Tibial nerve (tissue), 4 donors: ENCODE measurements at regions not wholly inside any gene's neighbourhood (a gene's known extent, or its start where the extent isn't known, plus 50 kb on each side); places are given as distances from the start of the nearest gene placed in this dataset.

ENCODE experiments used
- DNase-seq, 2 donors: peaks; one replicate each; pipeline ENCODE4 v3.0.0-alpha.2; 2019; ENCODE audit warnings: low spot score in 2 of 2
- H3K27ac ChIP-seq, 4 donors: fragments of 200-600 bp; sonication (generic) in 3 of 4; one replicate each; pipeline ENCODE4 v1.5.1; 2017 to 2019; ENCODE audit warnings: mild to moderate bottlenecking in 1 of 4
- H3K27me3 ChIP-seq, 2 donors: fragments of 200-600 bp; sonication (generic) in 1 of 2; one replicate each; pipeline versions ENCODE4 v1.5.1 to v1.6.0; 2017 to 2019
- H3K36me3 ChIP-seq, 3 donors: fragments of 200-600 bp; sonication (generic); one replicate each; pipeline ENCODE4 v1.5.1; 2018 to 2019
- H3K4me1 ChIP-seq, 4 donors: fragments of 200-600 bp; sonication (generic) in 3 of 4; one replicate each; pipeline ENCODE4 v1.5.1; 2017 to 2019
- H3K4me3 ChIP-seq, 4 donors: fragments of 200-600 bp; sonication (generic) in 3 of 4; one replicate each; pipeline ENCODE4 v1.5.1; 2017 to 2019; ENCODE audit warnings: mild to moderate bottlenecking in 1 of 4, moderate library complexity in 1 of 4
- H3K9me3 ChIP-seq, 4 donors: fragments of 200-600 bp; sonication (generic) in 3 of 4; one replicate each; pipeline ENCODE4 v1.5.1; 2017 to 2019
- EP300 ChIP-seq, 2 donors: sonication (generic); formaldehyde crosslinking; IDR thresholded peaks; one replicate each; pipeline ENCODE4 v1.6.1; 2017; ENCODE audit warnings: antibody characterized with exemption in 2 of 2, mild to moderate bottlenecking in 1 of 2
- POLR2A ChIP-seq, 2 donors: fragments of 450-650 bp; IDR thresholded peaks; one replicate each; pipeline ENCODE4 v1.6.1; 2017; ENCODE audit warnings: antibody characterized with exemption in 2 of 2, mild to moderate bottlenecking in 2 of 2, moderate library complexity in 2 of 2
- WGBS, 2 donors: methylation state at CpG; one replicate each; pipeline ENCODE4 v1.1.5; 2018; 5-methylcytosine and 5-hydroxymethylcytosine counted together
- TF ChIP-seq, protein P1 (sequence below), 5 experiments: fragments of 200-600 bp in 3 of 5; fragments of 450-650 bp in 2 of 5; sonication (generic) in 3 of 5; IDR thresholded peaks; one replicate each; pipeline ENCODE4 v1.5.1; 2016 to 2019; ENCODE audit warnings: antibody characterized with exemption in 5 of 5, mild to moderate bottlenecking in 3 of 5, moderate library complexity in 2 of 5

GRCh38 chr17:72321896-72322295 is 201.1 kb downstream of the SOX9 start:
- H3K27me3 ChIP-seq, result no peaks in the 10 kb centered on the region
- WGBS, 2 donors, result 91 to 96% methylated on average over 4 of the region's 4 CpGs
- no peak for DNase-seq
- peaks cover 0 to 8% (median 0%) of the 10 kb centered on the region in 4 donors for H3K9me3 ChIP-seq
- H3K36me3 ChIP-seq, result no peaks in the 10 kb centered on the region
- H3K27ac ChIP-seq, result no peak overlapping the region
- TF ChIP-seq POLR2A (IDR thresholded peaks at IDR 0.05) (no peak), EP300 (IDR thresholded peaks at IDR 0.05) (no peak)
- TF ChIP-seq, protein P1, sequence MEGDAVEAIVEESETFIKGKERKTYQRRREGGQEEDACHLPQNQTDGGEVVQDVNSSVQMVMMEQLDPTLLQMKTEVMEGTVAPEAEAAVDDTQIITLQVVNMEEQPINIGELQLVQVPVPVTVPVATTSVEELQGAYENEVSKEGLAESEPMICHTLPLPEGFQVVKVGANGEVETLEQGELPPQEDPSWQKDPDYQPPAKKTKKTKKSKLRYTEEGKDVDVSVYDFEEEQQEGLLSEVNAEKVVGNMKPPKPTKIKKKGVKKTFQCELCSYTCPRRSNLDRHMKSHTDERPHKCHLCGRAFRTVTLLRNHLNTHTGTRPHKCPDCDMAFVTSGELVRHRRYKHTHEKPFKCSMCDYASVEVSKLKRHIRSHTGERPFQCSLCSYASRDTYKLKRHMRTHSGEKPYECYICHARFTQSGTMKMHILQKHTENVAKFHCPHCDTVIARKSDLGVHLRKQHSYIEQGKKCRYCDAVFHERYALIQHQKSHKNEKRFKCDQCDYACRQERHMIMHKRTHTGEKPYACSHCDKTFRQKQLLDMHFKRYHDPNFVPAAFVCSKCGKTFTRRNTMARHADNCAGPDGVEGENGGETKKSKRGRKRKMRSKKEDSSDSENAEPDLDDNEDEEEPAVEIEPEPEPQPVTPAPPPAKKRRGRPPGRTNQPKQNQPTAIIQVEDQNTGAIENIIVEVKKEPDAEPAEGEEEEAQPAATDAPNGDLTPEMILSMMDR (IDR thresholded peaks at IDR 0.05), result no peak
- no peak overlapping the region for H3K4me3 ChIP-seq
- no peaks in the 10 kb centered on the region for H3K4me1 ChIP-seq

- 78 to 89% methylated on average over 3 of the region's 3 CpGs for WGBS, 2 donors
- H3K27ac ChIP-seq, result no peak overlapping the region
- no peak for TF ChIP-seq EP300 (IDR thresholded peaks at IDR 0.05)
- TF ChIP-seq, protein P1 (IDR thresholded peaks at IDR 0.05), result no peak
- no peak for TF ChIP-seq POLR2A (IDR thresholded peaks at IDR 0.05)
- DNase-seq, result no peak
- H3K4me3 ChIP-seq, result no peak overlapping the region
- H3K9me3 ChIP-seq, result no peaks in the 10 kb centered on the region
- H3K36me3 ChIP-seq, result no peaks in the 10 kb centered on the region
- no peaks in the 10 kb centered on the region for H3K4me1 ChIP-seq
- peaks cover 0 to 4% of the 10 kb centered on the region in 2 donors for H3K27me3 ChIP-seq
These were observed 211.5 kb downstream of the SOX9 start for GRCh38 chr17:72332367-72332766.

DNA sequence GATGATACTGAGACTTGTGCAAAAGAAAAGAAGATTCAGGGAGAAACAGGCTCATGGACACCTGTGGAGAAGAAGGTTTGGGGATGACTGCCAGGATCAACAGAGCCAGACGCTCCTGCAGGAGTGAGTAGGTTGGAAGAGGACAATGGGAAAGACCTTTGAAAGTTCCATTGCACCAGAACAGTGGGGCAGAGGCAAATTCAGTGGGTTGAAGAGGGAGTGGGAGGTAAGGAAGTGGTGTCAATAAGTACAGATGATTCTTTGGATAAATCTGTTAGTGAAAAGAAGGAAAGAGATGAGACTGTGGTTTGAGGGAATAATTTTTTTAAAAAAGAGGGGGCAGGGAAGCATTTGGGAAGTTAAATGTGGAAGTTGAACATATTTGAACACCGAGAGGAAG is 212.8 kb downstream of the SOX9 start:
- no peak overlapping the region for H3K4me3 ChIP-seq
- DNase-seq, result no peak
- no peaks in the 10 kb centered on the region for H3K9me3 ChIP-seq
- no peaks in the 10 kb centered on the region for H3K36me3 ChIP-seq
- TF ChIP-seq, protein P1 (IDR thresholded peaks at IDR 0.05), result no peak
- TF ChIP-seq POLR2A (IDR thresholded peaks at IDR 0.05), result no peak
- no peak for TF ChIP-seq EP300 (IDR thresholded peaks at IDR 0.05)
- 67 to 68% methylated on average over 2 of the region's 2 CpGs for WGBS, 2 donors
- H3K27me3 ChIP-seq, result peaks cover 0 to 4% of the 10 kb centered on the region in 2 donors
- H3K4me1 ChIP-seq, result peaks cover 0 to 4% (median 0%) of the 10 kb centered on the region in 4 donors
- no peak overlapping the region for H3K27ac ChIP-seq

DNA sequence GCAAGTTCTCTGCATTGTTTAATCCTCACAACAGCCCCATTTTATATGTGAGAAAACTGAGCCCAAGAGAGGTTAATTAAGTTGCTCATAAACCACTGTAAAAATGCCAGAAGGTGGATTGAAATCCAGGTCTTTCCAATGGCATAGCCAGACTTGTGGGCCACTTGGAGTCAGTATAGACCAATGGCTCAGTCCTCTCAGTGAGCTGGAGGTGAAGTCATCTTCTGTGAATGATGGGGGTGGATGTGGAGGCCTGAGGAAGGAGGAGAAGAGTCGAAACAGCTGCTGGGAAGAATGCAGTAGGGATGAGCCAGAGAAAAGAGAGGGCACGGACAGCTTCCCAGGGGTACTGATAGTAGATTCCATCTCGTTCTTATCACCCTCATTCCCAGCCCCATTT is 213.4 kb downstream of the SOX9 start:
- Histone ChIP-seq H3K4me1 (peaks cover 0 to 10% (median 2%) of the 10 kb centered on the region in 4 donors), H3K27me3 (peaks cover 0 to 4% of the 10 kb centered on the region in 2 donors), H3K4me3 (no peak overlapping the region), H3K9me3 (no peaks in the 10 kb centered on the region), H3K36me3 (no peaks in the 10 kb centered on the region), H3K27ac (no peak overlapping the region)
- TF ChIP-seq, protein P1 (IDR thresholded peaks at IDR 0.05), result no peak
- TF ChIP-seq EP300 (IDR thresholded peaks at IDR 0.05), result no peak
- TF ChIP-seq POLR2A (IDR thresholded peaks at IDR 0.05), result no peak
- WGBS, 2 donors, result 66 to 68% methylated on average over 3 of the region's 3 CpGs
- no peak for DNase-seq

DNA sequence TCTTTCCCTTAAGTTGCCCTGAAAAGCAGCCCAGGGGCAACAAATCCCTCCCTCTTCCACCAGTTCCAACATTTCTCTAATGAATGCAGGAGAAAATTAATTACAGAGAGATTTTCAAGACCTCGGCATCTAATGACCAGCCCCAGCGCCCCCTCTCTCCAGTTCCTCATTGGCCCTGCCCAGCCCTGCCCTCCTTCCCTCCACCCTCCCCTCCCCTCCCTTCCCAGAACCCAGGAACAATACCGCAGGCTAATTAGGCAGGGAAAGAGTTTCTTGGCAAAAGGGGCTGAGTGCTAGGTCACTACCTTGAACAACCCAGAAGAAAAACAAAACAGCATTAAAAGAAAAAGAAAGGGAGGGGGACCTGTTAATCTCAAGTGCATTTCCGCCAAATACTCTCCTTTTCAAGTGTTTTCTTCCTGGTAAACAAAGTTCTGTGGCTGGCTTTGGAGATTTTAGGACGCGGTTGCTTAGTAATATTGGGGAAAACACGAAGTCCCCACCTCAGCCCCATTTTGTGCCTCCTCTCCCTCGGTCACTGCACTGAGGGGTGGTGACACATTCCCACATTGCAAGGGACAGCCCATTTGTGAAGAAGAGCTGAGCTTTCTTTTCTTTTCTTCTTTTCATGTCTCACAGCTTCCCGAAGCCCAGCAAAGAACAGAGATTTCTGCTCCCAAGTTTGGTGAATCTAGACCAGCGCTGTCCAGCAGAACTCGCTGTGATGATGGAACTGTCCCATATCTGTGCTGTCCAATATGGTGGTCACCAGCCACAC is 215.4 kb downstream of the SOX9 start:
- Histone ChIP-seq H3K27ac (no peak overlapping the region), H3K4me1 (peaks cover 0 to 15% (median 5%) of the 10 kb centered on the region in 4 donors), H3K4me3 (no peak overlapping the region), H3K9me3 (no peaks in the 10 kb centered on the region), H3K36me3 (no peaks in the 10 kb centered on the region), H3K27me3 (peaks cover 0 to 4% of the 10 kb centered on the region in 2 donors)
- WGBS, 2 donors, result 52 to 61% methylated on average over 11 of the region's 11 CpGs
- DNase-seq, result no peak
- TF ChIP-seq EP300 (IDR thresholded peaks at IDR 0.05), result no peak
- TF ChIP-seq POLR2A (IDR thresholded peaks at IDR 0.05), result no peak
- TF ChIP-seq, protein P1 (IDR thresholded peaks at IDR 0.05), result no peak
